ENCODE measurements at regions not wholly inside any gene's neighbourhood (a gene's known extent, or its start where the extent isn't known, plus 50 kb on each side); places are given as distances from the start of the nearest gene placed in this dataset.

DNA sequence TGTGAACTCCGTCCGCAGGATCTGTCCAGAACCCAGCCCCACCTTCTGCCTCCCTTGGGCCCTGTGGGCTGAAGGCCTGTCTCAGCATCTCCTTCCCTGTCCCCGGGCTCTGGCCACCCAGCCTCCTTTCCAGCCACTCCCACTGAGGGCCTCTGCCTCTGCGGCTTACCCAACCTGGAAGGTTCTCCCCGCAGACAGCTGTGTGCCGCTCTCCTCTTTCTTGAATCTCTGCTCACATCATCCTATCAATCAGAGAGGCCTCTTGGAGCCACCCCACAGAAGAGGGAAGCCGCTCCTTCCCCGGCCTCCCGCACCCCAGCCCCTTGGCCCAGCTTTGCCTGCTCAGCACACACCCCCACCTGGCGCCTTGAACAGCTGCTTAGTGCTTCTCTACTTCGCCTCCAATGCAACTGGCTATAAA is 81.5 kb upstream of the UNC5A start:
- TF ChIP-seq CTCF (IDR thresholded peaks at IDR 0.05), result no peak
- no peak for TF ChIP-seq POLR2A (IDR thresholded peaks at IDR 0.05)
